Skeletal muscle satellite cell (primary cell): ENCODE measurements at regions not wholly inside any gene's neighbourhood (a gene's known extent, or its start where the extent isn't known, plus 50 kb on each side); places are given as distances from the start of the nearest gene placed in this dataset.
"Not testable (repeated sequence)": the region's sequence is repeated elsewhere in the genome, so short reads cannot be mapped to it uniquely, and the experiment has no call there.

ENCODE experiments used
- H3K27me3 ChIP-seq: 2 replicates; pipeline ENCODE4 v1.7.0; 2013; ENCODE audit warnings: low read length; ENCODE audit not compliant: control insufficient read depth, insufficient read depth
- H3K36me3 ChIP-seq: 2 replicates; pipeline ENCODE4 v1.7.0; 2013; ENCODE audit warnings: mild to moderate bottlenecking, control low read depth, low read length; ENCODE audit not compliant: insufficient read depth
- H3K4me1 ChIP-seq: 2 replicates; pipeline ENCODE4 v1.7.0; 2013; ENCODE audit warnings: low read length; ENCODE audit not compliant: control insufficient read depth, insufficient read depth
- H3K4me2 ChIP-seq: 2 replicates; pipeline ENCODE4 v1.7.0; 2013; ENCODE audit warnings: mild to moderate bottlenecking, low read length
- H3K4me3 ChIP-seq: 2 replicates; pipeline ENCODE4 v1.7.0; 2013; ENCODE audit warnings: low read length
- H3K9ac ChIP-seq: 2 replicates; pipeline ENCODE4 v1.7.0; 2013; ENCODE audit warnings: mild to moderate bottlenecking, low read depth, low read length, moderate library complexity
- H3K9me3 ChIP-seq: replicated peaks from 2 replicates; pipeline ENCODE4 v1.7.0; 2013; ENCODE audit warnings: mild to moderate bottlenecking, control low read depth, low read length

DNA sequence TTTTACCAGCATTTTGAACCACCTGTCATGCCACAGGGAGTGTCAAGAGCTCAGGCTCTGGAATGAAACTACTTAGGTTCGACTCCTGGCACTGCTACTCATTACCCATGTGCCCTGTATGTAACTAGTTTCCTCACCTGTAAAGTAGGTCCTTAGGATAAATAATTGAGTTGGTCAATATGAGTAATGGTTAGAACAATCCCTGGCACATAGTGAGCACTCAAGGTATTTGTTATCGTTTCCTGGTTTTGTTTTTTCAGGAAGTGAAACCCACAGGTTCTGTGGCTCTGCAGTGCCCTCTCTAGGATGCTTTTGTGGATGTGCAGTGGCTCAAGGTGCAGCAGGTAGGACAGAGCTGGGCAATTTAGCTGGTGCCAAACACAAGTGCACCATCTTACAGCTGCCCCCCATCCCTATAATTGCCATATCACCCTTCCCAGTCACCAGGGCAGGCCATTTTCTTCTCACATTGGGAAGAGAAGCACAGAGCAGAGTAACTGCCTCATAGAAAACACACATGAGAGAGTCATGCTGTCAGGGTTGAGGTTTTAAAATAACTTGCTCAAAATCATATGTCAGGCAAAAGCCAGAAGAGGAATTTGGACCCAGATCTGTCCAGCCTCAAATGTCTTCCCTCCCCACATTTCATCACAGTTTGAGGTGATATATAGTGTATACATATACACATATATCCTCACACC is 297.5 kb downstream of the RPAP3 start:
- H3K4me3 ChIP-seq: no peak overlapping the region

DNA sequence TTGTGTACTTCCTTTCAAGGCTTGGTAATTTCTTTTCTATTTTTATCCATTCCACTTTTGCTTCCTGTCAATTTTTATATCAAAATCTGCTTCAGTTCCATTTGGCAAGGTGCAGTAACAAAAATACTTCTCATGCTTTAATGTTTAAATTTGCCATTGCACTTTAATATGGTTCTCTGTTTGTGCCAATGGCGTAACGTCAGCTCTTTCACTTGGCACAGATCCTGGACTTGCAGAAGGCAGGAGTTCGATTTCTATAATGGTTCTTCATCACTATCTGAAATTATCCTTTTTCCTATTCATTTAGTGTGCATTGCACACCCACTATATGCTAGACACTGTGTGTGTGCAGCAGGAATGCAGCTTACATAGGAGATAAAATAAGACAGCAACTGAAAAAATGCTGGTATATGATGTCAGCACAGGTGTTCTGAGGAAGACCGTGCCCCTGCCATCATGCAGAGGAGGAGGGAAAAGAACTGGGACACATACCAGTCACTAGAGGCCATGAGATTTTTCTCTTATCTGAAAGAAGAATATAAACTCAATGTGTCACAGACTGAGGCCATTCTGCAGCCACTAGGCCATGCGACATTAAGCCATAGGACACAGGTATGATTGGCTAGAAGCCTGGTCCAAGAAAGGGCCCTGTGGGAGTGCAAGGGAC is 298.2 kb downstream of the RPAP3 start:
- no peak overlapping the region for H3K4me3 ChIP-seq
- H3K4me1 ChIP-seq: no peaks in the 10 kb centered on the region
- H3K4me2 ChIP-seq: no peak overlapping the region
- H3K9me3 ChIP-seq: no peaks in the 10 kb centered on the region
- peaks cover 13% of the 10 kb centered on the region for H3K27me3 ChIP-seq
- H3K9ac ChIP-seq: no peak overlapping the region
- H3K36me3 ChIP-seq: no peaks in the 10 kb centered on the region

More for the DNA sequence above, 297.5 kb downstream of the RPAP3 start:
- no peaks in the 10 kb centered on the region for H3K4me1 ChIP-seq
- no peak overlapping the region for H3K4me2 ChIP-seq
- H3K36me3 ChIP-seq: no peaks in the 10 kb centered on the region
- no peak overlapping the region for H3K9ac ChIP-seq
- H3K9me3 ChIP-seq: no peaks in the 10 kb centered on the region
- peaks cover 13% of the 10 kb centered on the region for H3K27me3 ChIP-seq

DNA sequence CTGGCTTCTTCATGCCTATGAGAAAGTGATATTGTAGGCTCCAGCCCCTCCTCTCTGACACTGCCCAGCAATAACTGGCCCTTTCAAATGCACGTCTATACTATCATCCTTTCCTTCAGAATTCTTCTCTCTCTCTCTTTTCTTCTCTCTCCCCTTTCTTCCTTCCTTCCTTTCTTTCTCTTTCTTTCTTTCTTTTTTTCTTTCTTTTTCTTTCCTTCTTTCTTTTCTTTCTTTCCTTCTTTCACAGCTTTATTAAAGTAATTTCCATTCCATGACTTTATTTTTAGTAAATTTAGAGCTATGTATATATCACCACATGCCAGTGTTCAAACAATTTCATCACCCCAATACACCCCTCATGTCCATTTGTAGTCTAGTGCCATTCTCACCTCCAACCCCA is 302.1 kb downstream of the RPAP3 start:
- no peak overlapping the region for H3K9ac ChIP-seq
- no peak overlapping the region for H3K4me3 ChIP-seq
- no peaks in the 10 kb centered on the region for H3K36me3 ChIP-seq
- H3K27me3 ChIP-seq: no peaks in the 10 kb centered on the region
- H3K4me1 ChIP-seq: no peaks in the 10 kb centered on the region
- no peak overlapping the region for H3K4me2 ChIP-seq
- no peaks in the 10 kb centered on the region for H3K9me3 ChIP-seq

DNA sequence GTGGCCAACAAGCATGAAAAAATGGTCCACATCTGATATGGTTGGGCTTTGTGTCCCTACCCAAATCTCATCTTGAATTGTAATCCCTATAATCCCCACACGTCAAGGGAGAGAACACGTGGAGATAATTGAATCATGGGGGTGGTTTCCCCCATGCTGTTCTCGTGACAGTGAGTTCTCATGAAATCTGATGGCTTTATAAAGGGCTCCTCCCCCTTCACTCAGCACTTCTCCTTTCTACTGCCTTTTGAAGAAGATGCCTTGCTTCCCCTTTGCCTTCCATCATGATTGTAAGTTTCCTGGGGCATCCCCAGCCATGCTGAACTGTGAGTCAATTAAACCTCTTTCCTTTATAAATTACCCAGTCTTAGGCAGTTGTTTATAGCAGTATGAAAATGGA is 304.6 kb downstream of the RPAP3 start:
- H3K4me1 ChIP-seq: peaks cover 14% of the 10 kb centered on the region
- not testable (repeated sequence) for H3K4me2 ChIP-seq, H3K9me3 ChIP-seq, H3K9ac ChIP-seq, H3K4me3 ChIP-seq, H3K27me3 ChIP-seq, H3K36me3 ChIP-seq

DNA sequence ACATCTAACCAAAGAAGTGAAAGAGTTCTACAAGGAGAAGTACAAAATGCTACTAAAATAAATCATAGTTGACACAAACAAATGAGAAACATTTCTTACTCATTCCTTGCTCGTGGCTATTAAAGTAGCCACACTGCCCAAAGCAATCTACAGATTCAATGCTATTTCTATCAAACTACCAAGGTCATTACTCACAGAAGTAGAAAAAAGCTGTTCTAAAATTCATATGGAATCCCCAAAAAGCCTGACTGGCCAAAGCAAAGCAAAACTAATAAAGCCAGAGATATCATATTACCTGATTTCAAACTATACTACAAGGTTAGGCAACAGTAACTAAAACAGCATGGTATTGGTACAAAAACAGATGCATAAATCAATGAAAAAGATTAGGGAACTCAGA is 305.6 kb downstream of the RPAP3 start:
- no peak overlapping the region for H3K4me2 ChIP-seq
- no peak overlapping the region for H3K9ac ChIP-seq
- H3K4me1 ChIP-seq: peaks cover 23% of the 10 kb centered on the region
- no peaks in the 10 kb centered on the region for H3K9me3 ChIP-seq
- H3K36me3 ChIP-seq: no peaks in the 10 kb centered on the region
- no peak overlapping the region for H3K4me3 ChIP-seq
- H3K27me3 ChIP-seq: no peaks in the 10 kb centered on the region

DNA sequence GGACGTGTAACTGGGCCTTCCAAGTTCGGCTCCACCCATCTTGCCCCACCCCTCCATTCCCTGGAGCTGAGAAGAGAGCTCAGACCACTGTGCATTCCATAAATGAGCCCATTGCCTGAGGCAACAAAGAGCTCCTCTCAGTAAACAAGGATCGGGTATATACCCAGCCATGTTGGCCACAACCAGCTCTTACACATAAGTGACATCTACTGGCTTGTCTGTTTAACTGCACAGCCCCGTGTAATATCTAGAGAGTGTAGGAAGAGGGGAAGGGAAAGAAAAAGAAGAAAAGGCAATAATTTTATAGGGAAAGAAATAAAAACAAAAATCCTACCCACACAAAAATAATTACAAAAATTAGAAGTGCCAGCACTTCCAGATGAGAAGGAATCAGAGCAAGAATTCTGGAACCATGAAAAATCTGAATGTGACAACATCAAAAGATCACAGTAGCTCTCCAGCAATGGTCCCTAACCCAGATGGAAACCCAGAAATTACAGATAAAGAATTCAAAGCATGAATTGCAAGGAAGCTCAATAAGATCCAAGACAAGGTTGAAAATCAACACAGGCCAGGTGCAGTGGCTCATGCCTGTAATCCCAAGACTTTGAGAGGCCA is 308.1 kb downstream of the RPAP3 start:
- Histone ChIP-seq H3K9me3 (no peaks in the 10 kb centered on the region), H3K4me1 (peaks cover 34% of the 10 kb centered on the region), H3K4me2 (no peak overlapping the region), H3K9ac (no peak overlapping the region), H3K27me3 (no peaks in the 10 kb centered on the region), H3K36me3 (no peaks in the 10 kb centered on the region), H3K4me3 (no peak overlapping the region)

DNA sequence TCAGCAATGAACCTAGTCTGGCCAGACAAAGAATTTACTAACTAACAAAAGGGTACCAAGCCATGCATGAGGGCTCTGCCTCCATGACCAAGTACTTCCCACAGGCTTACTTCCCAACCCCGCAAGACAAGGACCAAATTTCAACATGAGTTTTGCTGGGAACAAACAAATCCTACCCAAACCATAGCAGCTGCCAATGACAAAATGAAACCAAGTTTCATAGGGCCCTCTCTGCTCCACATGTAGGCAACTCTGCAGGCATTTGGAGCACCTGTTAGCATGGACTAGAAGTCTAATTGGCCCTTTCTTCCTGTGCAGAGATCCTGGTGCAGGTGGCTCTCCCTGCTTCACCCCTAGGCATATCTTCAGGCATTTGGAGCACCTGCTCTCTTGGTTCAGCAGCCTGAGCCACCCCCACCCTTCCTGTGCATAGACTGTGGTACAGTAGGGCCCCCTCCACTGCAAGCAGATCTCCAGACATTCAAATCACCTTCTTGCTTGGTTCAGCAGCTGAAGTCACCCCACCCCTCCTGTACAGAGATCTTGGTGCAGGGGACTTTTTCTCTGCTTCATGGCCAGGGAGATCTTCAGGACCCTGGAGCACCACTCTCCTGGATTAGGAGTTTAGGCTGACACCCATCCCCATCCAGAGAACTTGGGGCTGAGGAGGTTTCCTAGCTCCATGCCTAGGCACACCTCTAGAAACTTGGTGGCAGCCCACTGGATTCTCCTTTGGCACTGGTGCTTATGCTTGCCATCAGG is 308.7 kb downstream of the RPAP3 start:
- H3K9ac ChIP-seq: no peak overlapping the region
- H3K4me3 ChIP-seq: no peak overlapping the region
- H3K27me3 ChIP-seq: no peaks in the 10 kb centered on the region
- H3K36me3 ChIP-seq: no peaks in the 10 kb centered on the region
- H3K9me3 ChIP-seq: no peaks in the 10 kb centered on the region
- no peak overlapping the region for H3K4me2 ChIP-seq
- H3K4me1 ChIP-seq: peaks cover 35% of the 10 kb centered on the region

DNA sequence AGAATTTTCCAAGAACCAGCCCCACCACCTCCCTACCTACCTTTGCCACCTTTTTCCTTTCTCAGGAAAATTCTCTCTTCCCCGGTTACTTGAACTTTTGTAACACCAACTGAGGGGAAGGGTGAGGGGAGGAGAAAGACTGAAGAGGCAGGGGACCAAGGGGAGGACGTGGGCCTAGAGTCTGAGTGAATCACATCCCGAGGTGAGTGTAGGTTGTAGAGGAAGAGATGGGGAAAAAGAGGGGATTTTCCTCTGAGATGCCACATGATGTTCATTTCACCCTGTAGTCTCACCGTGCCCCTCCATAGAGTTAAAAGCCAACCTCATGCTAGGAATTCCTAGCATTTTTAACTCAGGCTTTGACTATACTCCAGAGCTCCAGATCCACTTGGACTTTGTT is 311.8 kb downstream of the RPAP3 start:
- Histone ChIP-seq H3K4me3 (no peak overlapping the region), H3K4me1 (peaks cover 35% of the 10 kb centered on the region), H3K9me3 (no peaks in the 10 kb centered on the region)

DNA sequence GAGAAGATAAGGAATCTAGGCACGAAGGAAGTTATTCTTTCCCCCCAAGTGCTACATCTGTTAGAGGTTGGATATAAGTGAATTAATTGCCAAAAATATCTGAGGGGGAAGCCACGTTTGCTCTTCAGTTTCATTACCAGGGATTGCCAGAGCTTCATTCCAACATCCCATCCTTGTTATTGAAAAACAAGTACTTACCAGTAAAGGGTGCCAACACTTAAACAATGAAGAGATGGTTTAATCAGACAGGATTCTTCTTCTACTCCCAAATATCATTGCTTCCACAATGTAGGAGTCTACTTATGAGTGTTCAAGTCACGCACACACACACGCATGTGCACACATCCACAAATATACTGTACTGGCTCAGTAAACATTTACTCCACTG is 312.4 kb downstream of the RPAP3 start:
- Histone ChIP-seq H3K27me3 (no peaks in the 10 kb centered on the region), H3K9me3 (no peaks in the 10 kb centered on the region), H3K9ac (no peak overlapping the region), H3K4me3 (no peak overlapping the region), H3K4me2 (peak overlapping the region; percentile 30), H3K36me3 (no peaks in the 10 kb centered on the region), H3K4me1 (peaks cover 35% of the 10 kb centered on the region)

More for the DNA sequence above, 311.8 kb downstream of the RPAP3 start:
- Histone ChIP-seq H3K9ac (no peak overlapping the region), H3K36me3 (no peaks in the 10 kb centered on the region), H3K27me3 (no peaks in the 10 kb centered on the region), H3K4me2 (no peak overlapping the region)

DNA sequence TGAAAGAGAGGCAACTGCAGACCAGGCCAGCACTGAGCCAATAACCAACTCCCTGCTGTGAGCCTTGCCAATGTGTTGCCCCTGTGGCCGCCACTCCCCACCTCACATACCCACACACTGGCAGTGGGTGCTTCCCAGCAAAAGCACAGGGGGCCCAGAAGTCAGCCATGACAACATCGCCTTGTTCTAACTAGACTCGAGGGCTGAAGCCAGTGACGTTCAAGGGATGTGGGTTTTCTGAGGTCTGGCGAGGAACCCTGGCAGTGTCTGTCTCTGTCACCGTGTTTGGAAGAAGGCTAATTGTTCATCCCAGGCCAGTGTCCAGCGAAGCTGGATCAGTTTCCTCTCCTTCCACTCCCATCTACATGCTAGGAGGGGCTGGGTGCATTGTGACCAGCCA is 311.8 kb upstream of the AMIGO2 start:
- peaks cover 25% of the 10 kb centered on the region for H3K4me1 ChIP-seq
- H3K27me3 ChIP-seq: no peaks in the 10 kb centered on the region

DNA sequence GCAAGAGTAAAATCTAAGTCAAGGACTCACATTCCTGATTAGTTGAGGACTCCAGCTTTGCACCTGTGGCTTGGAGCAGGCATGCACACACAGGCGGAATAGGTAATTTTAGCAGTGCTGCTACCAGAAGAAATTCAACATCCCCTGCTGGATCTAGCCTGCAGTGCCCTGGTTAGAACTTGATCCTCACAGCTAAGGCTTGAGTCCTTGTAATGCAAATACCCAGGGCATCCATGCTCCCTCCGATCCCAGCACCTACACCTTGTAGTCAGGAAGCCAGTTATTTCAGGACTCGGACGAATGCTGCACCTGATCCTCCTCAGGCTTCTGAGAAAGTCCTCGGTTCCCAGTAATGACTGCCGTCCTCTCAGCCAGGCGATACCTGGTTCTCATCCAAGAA is 309.0 kb upstream of the AMIGO2 start:
- Histone ChIP-seq H3K9me3 (no peaks in the 10 kb centered on the region), H3K36me3 (no peaks in the 10 kb centered on the region), H3K27me3 (no peaks in the 10 kb centered on the region), H3K4me3 (no peak overlapping the region), H3K9ac (no peak overlapping the region), H3K4me2 (no peak overlapping the region), H3K4me1 (peaks cover 19% of the 10 kb centered on the region)

More for the DNA sequence above, 311.8 kb upstream of the AMIGO2 start:
- Histone ChIP-seq H3K4me2 (no peak overlapping the region), H3K9me3 (no peaks in the 10 kb centered on the region), H3K4me3 (no peak overlapping the region), H3K36me3 (no peaks in the 10 kb centered on the region), H3K9ac (no peak overlapping the region)
